ENCODE measurements at regions not wholly inside any gene's neighbourhood (a gene's known extent, or its start where the extent isn't known, plus 50 kb on each side); places are given as distances from the start of the nearest gene placed in this dataset.

DNA sequence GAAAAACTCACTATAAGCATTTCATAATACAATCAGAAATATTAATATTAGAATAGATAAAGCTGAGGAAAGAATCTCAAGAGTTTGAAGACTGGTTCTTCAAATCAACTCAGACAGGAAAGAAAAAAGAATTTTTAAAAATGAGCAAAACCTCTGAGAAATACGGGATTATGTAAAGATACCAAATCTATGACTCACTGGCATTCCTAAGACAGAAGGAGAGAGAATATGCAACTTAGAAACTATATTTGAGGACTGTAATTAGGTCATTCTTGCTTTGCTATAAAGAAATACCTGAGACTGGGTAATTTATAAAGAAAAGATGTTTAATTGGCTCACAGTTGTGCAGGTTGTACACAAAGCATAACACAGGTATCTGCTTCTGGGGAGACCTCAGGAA is 665.1 kb downstream of the RNF144B start:
- no peaks in the 10 kb centered on the region for H3K36me3 Mint-ChIP-seq
- H3K4me1 Mint-ChIP-seq: no peaks in the 10 kb centered on the region
- DNase-seq: no peak
- no peaks in the 10 kb centered on the region for H3K27me3 Mint-ChIP-seq
- POLR2A ChIA-PET: no interaction called here
- no peak overlapping the region for H3K4me3 Mint-ChIP-seq
- H3K27ac Mint-ChIP-seq: no peak overlapping the region
- ATAC-seq: no peak
- peaks cover 0 to 48% (median 16%) of the 10 kb centered on the region in 9 donors for H3K9me3 Mint-ChIP-seq

GRCh38 chr6:19059102-19059501 is 672.0 kb downstream of the RNF144B start:
- Mint-ChIP-seq H3K27me3 (no peaks in the 10 kb centered on the region), H3K27ac (no peak overlapping the region), H3K9me3 (peaks cover 0 to 22% (median 9%) of the 10 kb centered on the region in 9 donors), H3K36me3 (no peaks in the 10 kb centered on the region), H3K4me3 (no peak overlapping the region), H3K4me1 (no peaks in the 10 kb centered on the region)
- DNase-seq: no peak
- no peak for ATAC-seq
- POLR2A ChIA-PET: no interaction called here

- Mint-ChIP-seq H3K4me3 (no peak overlapping the region), H3K27me3 (peaks cover 0 to 4% (median 0%) of the 10 kb centered on the region in 5 donors), H3K36me3 (peaks cover 0 to 7% (median 0%) of the 10 kb centered on the region in 3 donors), H3K4me1 (no peaks in the 10 kb centered on the region), H3K27ac (no peak overlapping the region), H3K9me3 (peaks cover 2 to 39% (median 12%) of the 10 kb centered on the region in 9 donors)
- no peak for DNase-seq
- no peak for ATAC-seq
- POLR2A ChIA-PET: no interaction called here
Observed at GRCh38 chr6:19067165-19067564, 680.0 kb downstream of the RNF144B start.

GRCh38 chr6:19070520-19070919 is 683.4 kb downstream of the RNF144B start:
- DNase-seq (no peak), ATAC-seq (no peak)
- H3K4me1 Mint-ChIP-seq: no peaks in the 10 kb centered on the region
- peaks cover 6 to 69% (median 23%) of the 10 kb centered on the region in 9 donors for H3K9me3 Mint-ChIP-seq
- peaks cover 0 to 4% (median 0%) of the 10 kb centered on the region in 5 donors for H3K27me3 Mint-ChIP-seq
- H3K36me3 Mint-ChIP-seq: peaks cover 0 to 7% (median 0%) of the 10 kb centered on the region in 3 donors
- H3K4me3 Mint-ChIP-seq: no peak overlapping the region
- no peak overlapping the region for H3K27ac Mint-ChIP-seq
- POLR2A ChIA-PET: no interaction called here

DNA sequence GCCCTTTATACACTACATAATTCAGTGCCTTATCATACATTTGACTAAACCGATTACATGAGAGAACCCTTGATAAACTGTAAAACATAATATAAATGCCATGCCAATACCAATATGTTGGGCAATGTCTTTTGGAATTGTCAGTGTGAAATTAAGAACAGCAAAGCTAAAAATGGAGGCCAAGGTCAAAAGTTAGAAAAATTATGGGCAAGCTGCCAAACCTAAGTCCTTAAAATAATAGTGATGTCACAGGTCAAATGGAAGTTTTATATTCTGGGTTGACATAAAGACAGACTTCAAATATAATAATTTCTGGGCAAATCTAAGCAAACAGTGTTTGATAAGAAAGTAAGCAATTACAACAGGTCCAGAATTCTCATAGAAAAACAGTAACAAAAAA is 696.7 kb downstream of the RNF144B start:
- no peak for DNase-seq
- POLR2A ChIA-PET: no interaction called here

GRCh38 chr6:19086480-19086879 is 699.3 kb downstream of the RNF144B start:
- DNase-seq (no peak), ATAC-seq (no peak)
- POLR2A ChIA-PET: no interaction called here
- Mint-ChIP-seq H3K4me1 (no peaks in the 10 kb centered on the region), H3K27me3 (no peaks in the 10 kb centered on the region), H3K4me3 (no peak overlapping the region), H3K27ac (no peak overlapping the region), H3K36me3 (no peaks in the 10 kb centered on the region), H3K9me3 (peaks cover 0 to 15% (median 0%) of the 10 kb centered on the region in 9 donors)

More for the DNA sequence above, 696.7 kb downstream of the RNF144B start:
- no peaks in the 10 kb centered on the region for H3K36me3 Mint-ChIP-seq
- ATAC-seq: no peak
- H3K4me3 Mint-ChIP-seq: no peak overlapping the region
- H3K27me3 Mint-ChIP-seq: no peaks in the 10 kb centered on the region
- H3K9me3 Mint-ChIP-seq: peaks cover 0 to 25% (median 8%) of the 10 kb centered on the region in 9 donors
- H3K4me1 Mint-ChIP-seq: no peaks in the 10 kb centered on the region
- no peak overlapping the region for H3K27ac Mint-ChIP-seq

- H3K27ac Mint-ChIP-seq: no peak overlapping the region
- H3K4me1 Mint-ChIP-seq: no peaks in the 10 kb centered on the region
- no peak overlapping the region for H3K4me3 Mint-ChIP-seq
Observed at GRCh38 chr6:19087296-19087695, 700.1 kb downstream of the RNF144B start.

GRCh38 chr6:19087897-19088296 is 700.7 kb downstream of the RNF144B start:
- Mint-ChIP-seq H3K4me3 (no peak overlapping the region), H3K36me3 (no peaks in the 10 kb centered on the region), H3K9me3 (peaks cover 0 to 9% (median 0%) of the 10 kb centered on the region in 9 donors), H3K4me1 (no peaks in the 10 kb centered on the region), H3K27ac (no peak overlapping the region), H3K27me3 (no peaks in the 10 kb centered on the region)
- POLR2A ChIA-PET: no interaction called here
- no peak for ATAC-seq
- DNase-seq: no peak

More at GRCh38 chr6:19087296-19087695, 700.1 kb downstream of the RNF144B start:
- Mint-ChIP-seq H3K9me3 (peaks cover 0 to 12% (median 0%) of the 10 kb centered on the region in 9 donors), H3K36me3 (no peaks in the 10 kb centered on the region), H3K27me3 (no peaks in the 10 kb centered on the region)
- DNase-seq (no peak), ATAC-seq (no peak)
- POLR2A ChIA-PET: no interaction called here

DNA sequence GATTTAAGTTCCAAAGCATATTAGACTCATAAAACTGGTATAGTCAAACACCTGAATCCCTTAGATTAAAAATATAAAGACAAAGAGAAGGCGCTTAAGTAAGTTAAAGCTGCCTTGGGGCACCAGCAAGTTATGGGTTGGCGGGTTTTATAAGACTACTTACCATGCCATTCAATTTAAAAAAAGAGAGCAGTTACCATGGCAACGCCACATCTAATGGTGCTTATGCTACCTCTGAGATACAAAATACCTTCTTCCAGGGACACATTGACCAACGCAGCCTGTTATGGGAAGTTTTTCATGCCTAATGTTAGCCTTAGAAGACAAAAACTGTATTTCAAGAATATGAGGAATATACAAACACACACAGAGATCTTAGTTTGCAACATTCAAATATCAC is 713.6 kb downstream of the RNF144B start:
- peaks cover 4 to 23% (median 18%) of the 10 kb centered on the region in 9 donors for H3K9me3 Mint-ChIP-seq
- H3K4me3 Mint-ChIP-seq: no peak overlapping the region
- POLR2A ChIA-PET: no interaction called here

DNA sequence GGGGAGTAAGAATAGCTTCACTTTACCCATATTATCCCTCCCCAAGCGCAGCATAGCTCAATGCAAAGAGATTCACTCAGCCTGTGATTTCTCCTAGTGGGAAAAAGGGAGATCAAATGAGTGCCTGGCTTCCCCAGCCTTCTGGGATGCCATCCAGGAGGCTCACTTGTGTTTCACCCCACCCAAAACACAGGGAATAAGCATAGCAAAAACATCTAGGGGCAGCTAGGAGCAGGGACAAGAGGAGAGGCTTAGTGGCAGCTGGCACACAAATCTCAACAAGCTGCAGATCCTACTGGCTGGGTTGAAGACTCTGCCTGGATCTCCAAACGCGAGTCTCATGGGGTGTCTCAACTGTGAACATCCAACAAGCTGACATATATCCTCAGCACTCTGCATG is 715.8 kb downstream of the RNF144B start:
- Mint-ChIP-seq H3K4me3 (no peak overlapping the region), H3K9me3 (peaks cover 11 to 40% (median 18%) of the 10 kb centered on the region in 9 donors), H3K36me3 (peaks cover 0 to 5% (median 1%) of the 10 kb centered on the region in 3 donors), H3K27me3 (no peaks in the 10 kb centered on the region), H3K4me1 (no peaks in the 10 kb centered on the region), H3K27ac (no peak overlapping the region)
- DNase-seq: no peak
- no peak for ATAC-seq
- POLR2A ChIA-PET: no interaction called here

More for the DNA sequence above, 713.6 kb downstream of the RNF144B start:
- H3K4me1 Mint-ChIP-seq: no peaks in the 10 kb centered on the region
- H3K27ac Mint-ChIP-seq: no peak overlapping the region
- no peaks in the 10 kb centered on the region for H3K27me3 Mint-ChIP-seq
- peaks cover 0 to 5% (median 0%) of the 10 kb centered on the region in 3 donors for H3K36me3 Mint-ChIP-seq
- ATAC-seq (no peak), DNase-seq (no peak)

DNA sequence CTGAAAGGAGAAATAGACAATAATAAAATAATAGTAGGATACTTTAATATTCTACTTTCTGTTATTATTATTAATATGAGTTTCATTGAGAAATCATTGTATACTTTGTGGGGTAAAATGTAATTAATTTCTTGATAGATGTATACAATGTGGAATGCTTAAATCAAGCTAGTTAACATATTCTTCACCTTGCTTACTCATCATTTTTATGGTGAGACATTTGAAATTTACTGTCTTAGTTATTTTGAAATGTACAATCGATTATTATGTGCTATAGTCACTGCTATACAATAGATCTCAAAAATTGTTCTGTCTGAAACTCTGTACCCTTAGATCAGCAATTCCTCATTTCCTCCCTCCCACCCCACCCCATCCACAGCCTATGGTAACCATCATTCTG is 720.3 kb downstream of the RNF144B start:
- Mint-ChIP-seq H3K9me3 (peaks cover 8 to 50% (median 23%) of the 10 kb centered on the region in 9 donors), H3K27me3 (no peaks in the 10 kb centered on the region), H3K4me3 (no peak overlapping the region), H3K36me3 (peaks cover 0 to 5% (median 1%) of the 10 kb centered on the region in 3 donors), H3K4me1 (no peaks in the 10 kb centered on the region), H3K27ac (no peak overlapping the region)
- POLR2A ChIA-PET: no interaction called here
- no peak for ATAC-seq
- no peak for DNase-seq

DNA sequence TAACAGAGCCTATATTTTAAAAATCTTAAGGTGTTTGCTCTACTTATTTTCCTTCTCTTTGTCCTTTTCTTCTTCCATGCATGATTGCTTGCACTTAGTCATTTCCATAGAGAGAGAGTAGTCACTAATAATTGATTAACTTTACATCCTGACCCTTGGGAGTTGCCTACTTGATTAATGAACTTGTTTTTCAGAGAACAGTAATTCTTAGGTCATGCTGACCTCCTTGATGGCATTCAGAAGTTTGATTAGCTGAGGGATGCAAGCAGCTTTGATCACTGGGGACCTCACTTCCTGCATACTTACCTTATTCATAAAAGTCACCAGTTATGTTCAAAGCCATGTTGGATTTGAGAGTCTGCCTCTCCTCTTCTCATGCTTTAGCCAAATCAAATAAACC is 715.6 kb upstream of the ID4 start:
- H3K4me3 Mint-ChIP-seq: no peak overlapping the region
- no peak for DNase-seq
- H3K27me3 Mint-ChIP-seq: no peaks in the 10 kb centered on the region
- POLR2A ChIA-PET: no interaction called here
- H3K9me3 Mint-ChIP-seq: peaks cover 0 to 35% (median 7%) of the 10 kb centered on the region in 9 donors
- H3K36me3 Mint-ChIP-seq: no peaks in the 10 kb centered on the region
- no peaks in the 10 kb centered on the region for H3K4me1 Mint-ChIP-seq
- no peak overlapping the region for H3K27ac Mint-ChIP-seq
- no peak for ATAC-seq

GRCh38 chr6:19127081-19127480 is 710.1 kb upstream of the ID4 start:
- POLR2A ChIA-PET: no interaction called here
- Mint-ChIP-seq H3K4me1 (no peaks in the 10 kb centered on the region), H3K27ac (no peak overlapping the region), H3K9me3 (peaks cover 0 to 19% (median 2%) of the 10 kb centered on the region in 9 donors), H3K27me3 (no peaks in the 10 kb centered on the region), H3K36me3 (no peaks in the 10 kb centered on the region), H3K4me3 (no peak overlapping the region)
- DNase-seq (no peak), ATAC-seq (no peak)

DNA sequence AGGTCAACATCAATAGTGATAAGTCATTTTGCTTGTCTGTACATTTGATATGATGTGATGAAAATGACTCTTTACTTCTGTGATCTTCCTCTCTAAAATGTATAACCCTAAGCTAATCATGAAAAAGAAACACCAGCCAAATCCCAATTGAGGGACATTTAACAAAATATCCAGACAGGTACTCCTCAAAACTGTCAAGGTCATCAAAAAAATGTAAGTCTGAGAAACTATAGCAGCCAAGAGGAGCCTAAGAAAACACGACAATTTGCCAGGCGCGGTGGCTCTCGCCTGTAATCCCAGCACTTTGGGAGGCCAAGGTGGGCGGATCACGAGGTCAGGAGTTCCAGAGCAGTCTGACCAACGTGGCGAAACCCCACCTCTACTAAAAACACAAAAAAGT is 708.5 kb upstream of the ID4 start:
- ATAC-seq (no peak), DNase-seq (no peak)
- Mint-ChIP-seq H3K4me3 (no peak overlapping the region), H3K36me3 (no peaks in the 10 kb centered on the region), H3K9me3 (peaks cover 0 to 15% (median 5%) of the 10 kb centered on the region in 9 donors), H3K27ac (no peak overlapping the region), H3K27me3 (no peaks in the 10 kb centered on the region), H3K4me1 (no peaks in the 10 kb centered on the region)
- POLR2A ChIA-PET: no interaction called here
